ENCODE measurements at regions not wholly inside any gene's neighbourhood (a gene's known extent, or its start where the extent isn't known, plus 50 kb on each side); places are given as distances from the start of the nearest gene placed in this dataset.

DNA sequence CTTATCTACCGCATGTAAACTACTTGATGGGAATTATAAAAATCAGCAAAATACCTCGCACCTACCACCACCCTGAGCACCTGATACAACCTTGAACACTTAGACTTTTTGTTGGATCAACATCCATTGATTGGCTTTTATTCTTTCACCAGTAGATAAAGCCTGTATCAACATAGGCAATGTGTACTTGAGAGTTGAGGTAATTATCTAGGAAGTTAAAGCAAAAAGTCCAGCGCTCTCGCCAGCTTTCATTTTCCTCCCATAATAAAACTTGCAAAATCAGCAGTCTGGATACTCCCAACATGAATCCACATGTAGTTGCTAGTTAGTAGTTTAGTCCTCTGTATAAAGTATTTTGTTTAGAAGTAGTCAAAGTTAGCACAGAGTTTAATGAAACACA, 132.0 kb upstream of the PRDM1 start:
- DNase-seq: no peak

DNA sequence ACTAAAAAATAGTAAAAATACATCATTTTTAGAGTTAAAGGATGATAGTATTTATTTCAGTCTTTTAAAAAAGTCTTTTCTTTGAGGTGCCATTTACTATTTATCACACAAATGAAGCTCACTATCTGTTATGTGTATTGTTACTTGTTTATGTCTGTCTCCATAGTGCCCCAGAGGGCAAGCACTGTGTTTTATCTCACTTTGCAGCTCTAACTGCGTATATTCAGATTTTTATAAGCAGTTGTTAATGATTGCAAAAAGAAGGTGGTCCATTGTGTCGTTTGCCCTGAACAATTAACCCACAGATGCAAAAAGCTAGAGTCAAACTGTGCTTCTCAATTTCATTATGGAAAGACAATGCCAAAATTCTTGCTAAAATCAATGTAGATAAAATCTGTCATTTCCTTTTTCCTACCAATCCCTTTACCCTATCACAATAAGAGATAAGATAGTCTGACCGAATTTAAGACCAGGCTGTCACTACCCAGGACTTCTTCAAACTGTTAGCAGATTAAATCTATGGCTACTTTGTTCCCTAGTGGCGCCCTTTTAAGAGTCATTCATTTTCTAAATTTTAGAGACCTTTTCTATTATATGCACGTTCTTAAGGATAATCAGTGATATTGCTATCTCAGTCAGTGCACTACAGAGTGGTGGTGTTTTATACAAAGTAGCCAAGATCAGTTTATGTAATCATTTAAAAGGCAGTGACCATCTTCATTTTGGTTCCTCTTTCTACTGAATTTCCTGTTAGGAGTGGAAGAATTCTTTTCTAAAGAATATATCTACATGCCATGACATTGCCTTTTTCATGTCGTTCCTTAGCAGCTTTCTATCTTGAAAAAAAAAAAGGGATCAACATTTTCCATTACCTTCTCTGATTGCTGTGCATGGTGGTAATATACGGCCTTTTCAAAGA, 133.1 kb upstream of the PRDM1 start:
- no peak for DNase-seq

DNA sequence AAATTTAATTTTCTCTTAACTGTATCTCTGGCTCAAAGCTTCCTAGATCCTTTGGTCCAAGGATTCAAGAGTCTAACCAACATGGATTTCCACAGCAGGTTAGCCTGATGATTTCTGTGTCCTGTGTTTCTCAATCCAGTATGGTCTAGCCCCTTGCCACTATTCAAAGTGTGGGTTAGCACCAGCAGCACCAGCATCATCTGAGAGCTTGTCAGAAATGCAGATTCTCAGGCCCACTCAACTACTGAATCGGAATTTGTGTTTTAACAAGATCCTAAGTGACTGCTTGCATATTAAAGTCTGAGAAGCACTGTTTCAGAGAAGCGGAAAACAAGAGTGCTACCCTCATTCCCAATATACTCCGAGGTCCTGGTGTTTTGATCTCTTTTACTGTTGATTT, 133.8 kb upstream of the PRDM1 start:
- no peak for DNase-seq

DNA sequence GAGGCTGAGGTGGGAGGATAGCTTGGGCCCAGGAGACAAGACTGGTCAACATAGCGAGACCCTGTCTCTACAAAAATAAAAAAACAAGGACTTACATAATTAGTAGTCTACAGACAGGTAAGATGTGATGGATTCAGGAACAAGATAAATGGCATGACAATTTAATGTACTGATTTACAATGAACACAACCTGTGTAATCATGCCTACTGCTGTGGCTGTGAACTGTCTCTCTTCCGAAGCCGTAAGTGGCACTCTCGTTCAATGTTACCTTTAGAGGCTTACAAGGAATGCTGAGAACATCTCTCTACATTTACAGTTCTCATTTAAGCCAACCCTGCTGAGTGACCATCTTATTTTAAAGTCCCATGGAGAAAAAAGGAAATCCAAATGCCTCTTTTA, 134.8 kb upstream of the PRDM1 start:
- no peak for DNase-seq

DNA sequence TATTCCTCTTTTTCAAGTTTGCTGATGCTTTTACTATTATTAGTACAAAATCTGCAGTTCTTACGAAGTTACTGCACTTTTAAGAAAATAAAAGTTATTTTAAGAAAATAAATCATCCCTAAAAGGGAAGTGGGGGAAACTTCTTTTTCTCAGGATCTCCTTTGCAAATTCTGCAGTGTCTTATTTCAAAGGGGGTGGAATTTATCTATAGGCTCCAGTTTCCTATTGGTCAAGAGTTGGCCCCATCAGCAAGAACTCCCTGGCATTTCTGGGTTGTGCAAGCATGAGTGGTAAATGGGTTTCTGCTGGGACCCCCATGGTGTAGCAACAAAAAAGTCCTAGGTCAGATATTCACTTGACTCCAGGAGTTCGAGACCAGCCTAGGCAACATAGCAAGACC, 136.3 kb upstream of the PRDM1 start:
- no peak for DNase-seq

DNA sequence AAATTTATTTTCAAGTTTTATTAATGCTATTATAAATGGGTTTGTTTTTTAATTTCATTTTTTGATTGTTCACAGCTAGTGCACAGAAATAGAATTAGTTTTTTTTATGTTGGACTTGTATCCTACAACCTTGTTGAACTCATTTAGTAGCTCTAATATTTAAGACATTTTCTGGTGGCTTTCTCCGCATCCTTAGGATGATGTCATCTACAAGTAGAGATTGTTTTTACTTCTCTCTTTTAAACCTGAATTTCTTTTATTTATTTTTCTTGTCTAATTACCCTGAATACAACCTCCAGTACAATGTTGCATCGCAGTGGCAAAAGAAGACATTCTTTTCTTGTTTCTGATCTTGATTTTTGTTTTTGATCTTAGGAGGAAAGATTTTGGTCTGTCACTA, 142.6 kb upstream of the PRDM1 start:
- DNase-seq: no peak

DNA sequence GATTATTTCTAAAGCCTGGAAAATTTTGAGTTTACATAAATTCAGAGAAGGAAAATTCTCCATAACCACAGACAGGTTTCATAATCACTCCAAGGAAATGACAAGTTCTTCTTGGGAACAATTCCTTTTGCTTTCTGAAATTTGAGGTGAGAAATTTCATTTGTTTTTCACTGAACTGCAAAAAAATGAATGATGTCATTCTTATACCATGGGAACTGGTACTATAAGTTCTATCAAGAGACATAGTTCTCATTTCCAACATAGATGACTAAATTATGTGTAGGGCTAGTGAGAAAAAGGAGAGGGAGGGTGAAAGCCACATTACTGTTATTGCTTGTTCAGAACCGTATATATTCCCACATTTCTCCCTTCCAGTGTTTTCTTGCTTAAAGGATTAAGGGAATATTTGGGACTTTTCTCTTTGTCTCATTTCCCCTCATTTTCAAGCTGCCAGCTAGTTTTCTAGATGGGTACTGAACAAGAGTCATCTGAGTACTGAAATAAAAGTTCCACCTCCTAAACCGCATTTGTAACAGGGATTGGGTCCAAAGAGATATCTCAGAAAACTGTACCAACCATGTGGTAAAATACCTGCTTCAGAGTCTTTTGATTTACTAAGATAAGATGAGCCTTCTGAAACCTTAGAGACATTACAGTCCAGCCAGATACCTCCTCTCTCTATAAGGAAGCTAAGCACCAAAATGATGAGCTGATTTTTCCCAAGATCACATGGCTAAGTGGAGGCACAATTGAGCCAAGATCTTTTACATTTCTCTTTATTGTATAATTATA, 144.3 kb upstream of the PRDM1 start:
- DNase-seq: no peak

DNA sequence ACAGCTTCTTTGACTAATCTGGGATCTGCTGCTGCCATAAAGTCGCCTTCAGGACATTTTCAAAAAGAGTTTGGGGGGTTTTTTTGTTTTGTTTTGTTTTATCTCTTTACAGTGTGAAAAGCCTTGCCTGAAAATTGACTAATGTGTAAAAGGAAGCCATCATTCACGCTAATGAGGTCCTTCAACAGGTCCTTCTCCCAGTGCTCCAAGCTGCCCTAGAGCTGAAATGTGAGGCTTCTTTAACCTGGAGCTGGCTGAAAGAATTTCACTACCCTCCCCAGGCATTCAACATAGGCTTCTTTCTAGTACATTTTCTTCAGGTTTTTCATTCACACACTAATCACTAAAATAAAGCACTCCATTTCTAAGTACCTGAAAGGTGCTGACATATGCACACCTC, 145.1 kb upstream of the PRDM1 start:
- DNase-seq: no peak

DNA sequence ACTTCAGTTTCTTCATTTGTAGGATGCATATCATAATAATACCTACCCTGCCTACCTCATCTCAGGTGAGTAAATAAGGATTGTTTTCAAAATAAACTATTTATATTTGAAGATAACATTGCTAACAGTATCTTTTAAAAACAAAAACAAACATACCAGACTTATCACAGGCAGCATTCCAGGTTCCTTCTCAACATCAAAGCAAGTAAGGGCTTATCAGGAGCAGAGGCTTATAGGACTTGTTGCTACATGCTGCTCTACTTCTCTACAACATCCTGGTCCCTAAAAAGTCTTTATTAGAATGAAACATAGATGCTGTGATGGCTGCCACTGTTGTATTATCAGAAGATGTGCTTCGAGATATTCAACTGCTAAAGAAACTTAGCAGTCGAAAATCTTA, 149.2 kb upstream of the PRDM1 start:
- no peak for DNase-seq

DNA sequence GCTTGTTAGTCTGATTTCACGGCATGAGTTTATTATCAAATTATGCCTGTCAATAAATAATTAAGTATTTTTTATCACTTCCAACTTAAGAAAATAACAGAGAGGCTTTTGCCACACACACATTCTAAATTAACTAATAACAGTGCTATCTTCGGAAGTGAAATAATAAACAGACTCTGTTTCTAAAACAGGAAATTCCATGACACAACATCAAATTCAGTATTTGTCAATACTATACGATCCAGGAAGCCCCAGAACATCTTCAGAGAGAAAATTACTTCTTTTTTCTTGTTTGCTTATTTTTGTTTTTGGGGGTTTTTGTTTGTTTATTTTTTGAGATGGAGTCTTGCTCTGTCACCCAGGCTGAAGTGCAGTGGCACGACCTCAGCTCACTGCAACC, 150.7 kb upstream of the PRDM1 start:
- no peak for DNase-seq

DNA sequence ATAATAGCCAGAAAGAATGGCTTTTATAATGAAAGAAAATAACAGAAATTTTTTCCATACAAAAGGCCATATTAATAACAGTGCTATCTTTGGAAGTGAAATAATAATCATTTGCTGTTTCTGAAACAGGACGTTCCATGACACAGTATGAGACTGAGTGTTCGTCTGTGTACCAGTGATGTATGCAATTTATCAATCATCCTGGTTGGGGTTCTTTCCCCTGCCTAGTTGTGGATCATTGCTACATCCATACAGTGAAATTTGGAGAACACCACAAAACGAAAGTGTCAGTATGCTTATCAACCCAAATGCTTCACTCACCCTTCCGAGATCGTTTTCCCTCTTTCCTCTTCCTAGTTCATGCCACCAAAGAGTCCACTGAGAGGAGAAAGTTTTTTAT, 151.4 kb upstream of the PRDM1 start:
- no peak for DNase-seq

DNA sequence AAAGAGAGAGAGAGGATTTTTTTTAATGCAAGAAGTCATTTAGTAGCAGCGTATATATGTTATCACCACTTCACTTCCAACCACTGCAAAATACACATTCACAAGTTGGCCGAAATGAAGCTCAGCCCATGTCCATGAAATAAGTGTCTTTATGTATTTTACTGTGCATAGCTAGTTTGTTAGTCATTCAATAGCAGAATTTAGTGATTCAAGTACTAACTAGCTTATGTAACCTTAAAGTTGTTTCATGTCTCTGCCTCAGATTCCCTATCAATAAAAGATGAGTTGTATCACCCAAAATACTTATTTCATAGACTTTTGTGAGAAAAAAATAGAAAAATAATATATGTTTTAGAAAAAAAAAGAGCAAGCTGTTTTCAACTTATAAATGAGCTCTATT, 153.7 kb upstream of the PRDM1 start:
- no peak for DNase-seq

DNA sequence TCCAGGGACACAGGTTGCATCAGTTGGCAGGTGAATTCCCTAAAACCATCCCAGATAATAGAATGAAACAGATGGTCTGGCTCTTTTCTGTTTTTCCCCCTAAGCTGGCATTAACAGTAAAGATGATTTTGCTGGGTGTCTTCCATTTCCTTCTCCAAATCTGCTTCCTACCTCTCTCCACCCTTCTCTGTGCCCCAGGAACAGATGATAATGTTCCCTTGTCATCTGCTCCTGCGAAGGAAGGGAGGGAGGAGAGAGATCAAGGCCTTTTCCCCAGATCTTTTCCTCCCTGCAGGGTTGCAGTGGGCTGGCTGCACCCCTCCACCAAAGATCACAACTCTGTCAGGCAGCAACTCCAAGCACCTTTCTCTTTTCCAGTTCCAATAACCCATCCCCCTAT, 156.5 kb upstream of the PRDM1 start:
- DNase-seq: no peak

DNA sequence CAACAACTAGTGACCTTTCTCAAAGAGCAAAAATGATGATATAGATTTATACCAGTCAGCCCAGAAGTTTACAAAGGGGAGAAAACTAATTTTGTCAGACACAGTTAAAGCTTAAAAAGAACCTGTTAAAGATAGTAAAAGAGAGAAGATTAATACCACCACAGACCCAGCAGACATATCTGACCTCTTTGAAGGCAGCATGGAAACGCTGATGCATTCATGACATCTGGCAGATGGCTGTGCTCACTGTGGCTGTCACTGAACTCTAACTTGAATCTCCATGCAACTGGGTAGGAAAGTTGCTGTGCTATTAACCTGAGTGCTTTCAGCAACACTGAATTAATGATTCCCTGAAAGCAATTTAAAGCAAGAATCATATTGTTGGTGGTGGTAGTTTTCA, 159.8 kb upstream of the PRDM1 start:
- no peak for DNase-seq

DNA sequence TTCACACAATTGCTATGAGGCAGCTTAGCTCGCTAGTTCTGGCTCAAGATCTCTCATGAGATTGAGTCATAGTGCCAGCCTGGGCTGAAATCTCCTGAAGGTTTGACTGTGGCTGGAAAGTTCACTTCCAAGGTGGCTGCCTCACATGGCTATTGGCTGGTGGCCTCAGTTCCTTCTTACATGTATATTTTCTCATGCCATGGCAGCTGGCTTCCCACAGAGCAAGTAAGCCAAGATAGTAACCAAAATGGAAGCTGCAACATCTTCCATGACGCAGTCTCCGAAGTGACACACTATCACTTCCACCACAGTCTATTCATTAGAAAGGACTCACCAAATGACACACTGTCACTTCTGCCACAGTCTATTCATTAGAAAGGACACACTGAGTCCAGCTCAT, 160.4 kb upstream of the PRDM1 start:
- no peak for DNase-seq

DNA sequence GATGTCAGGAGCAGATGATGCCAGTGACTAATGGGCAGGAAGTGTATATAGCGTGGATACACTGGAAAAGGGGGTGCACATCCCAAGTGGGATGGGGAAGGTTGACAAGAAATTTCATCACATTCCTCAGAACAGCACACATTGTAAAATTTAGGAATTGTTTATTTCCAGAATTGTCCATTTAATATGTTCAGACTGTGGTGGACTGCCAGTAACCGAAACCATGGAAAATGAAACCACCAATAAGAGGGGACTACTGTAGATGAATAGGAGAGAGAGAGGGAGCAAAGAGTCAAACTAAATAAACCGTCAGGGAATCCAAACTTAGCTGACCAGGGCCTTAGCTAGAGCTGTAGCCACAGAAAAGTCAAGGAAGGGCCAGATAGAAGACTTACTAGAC, 164.4 kb upstream of the PRDM1 start:
- no peak for DNase-seq

DNA sequence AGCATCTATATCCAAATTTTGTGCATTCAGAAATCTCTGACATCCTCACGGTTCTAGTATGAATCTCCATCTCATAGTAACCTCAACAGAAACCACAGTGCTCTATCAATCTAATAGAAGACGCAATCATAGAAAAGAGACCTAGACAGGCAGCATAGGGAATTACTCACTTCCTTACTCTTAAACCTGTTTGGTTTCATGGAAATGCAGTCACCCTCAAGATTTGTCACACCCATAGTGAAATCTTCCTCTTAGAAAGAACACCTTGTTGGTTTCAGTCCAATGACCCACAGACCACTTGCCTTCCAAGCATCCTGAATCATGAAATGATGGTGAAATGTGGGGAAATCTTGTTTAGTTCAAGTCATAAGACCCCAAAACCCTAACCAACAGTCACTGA, 166.1 kb upstream of the PRDM1 start:
- DNase-seq: no peak

DNA sequence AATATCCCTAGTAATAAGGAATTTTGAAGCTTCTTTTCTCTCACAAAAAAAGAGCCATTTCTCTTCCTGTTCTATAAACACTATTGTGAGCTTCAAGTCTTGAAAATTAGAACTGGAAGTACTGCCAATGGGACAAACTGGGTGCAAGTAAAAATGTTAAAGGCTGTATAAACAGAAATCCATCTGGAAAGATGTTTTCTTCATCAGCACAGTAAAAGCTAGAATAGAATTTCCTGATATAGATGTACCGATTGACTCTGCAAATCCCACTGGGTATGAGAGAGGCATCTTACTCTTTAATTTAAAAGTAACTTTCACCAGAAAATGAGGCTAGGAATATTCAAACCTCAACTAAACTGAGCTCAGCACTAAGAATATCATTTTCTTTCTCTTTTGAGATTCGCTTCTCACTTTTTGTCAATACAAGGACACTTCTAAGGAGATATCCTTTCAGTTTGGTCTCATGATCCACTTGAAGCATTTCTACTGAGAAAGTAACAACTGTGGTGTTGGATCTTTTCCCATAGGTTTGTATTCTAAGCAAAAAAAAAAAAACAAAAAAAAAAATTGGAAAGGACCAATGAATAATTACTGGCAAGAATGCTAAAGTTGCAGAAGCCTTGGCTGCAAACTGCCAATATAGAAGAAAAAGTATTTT, 169.0 kb upstream of the PRDM1 start:
- DNase-seq: no peak

DNA sequence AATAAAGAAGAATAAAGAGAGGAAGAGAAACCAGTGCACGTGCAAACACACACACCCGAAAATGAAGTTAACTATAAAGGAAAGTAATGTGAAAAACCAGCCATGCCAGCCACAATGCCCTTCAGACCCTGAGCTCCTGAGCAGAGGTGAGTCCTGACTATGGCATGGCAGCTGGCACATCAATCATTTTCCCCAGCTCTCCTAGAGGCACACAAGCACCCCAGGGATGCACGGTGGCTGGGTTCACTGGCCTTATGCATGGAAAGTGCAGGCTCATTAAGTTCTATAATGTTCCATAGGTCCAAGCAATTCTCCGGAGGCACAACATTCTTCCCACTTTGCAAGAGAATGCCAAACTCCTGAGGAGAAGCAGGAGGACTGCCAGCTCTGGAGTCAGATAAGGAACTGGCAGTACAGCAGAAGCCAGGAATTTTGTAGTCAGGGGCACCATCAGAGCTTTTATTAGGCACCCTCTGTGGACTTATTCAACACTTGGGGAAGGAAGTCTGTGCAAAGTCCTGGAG, 175.0 kb upstream of the PRDM1 start:
- DNase-seq: no peak

DNA sequence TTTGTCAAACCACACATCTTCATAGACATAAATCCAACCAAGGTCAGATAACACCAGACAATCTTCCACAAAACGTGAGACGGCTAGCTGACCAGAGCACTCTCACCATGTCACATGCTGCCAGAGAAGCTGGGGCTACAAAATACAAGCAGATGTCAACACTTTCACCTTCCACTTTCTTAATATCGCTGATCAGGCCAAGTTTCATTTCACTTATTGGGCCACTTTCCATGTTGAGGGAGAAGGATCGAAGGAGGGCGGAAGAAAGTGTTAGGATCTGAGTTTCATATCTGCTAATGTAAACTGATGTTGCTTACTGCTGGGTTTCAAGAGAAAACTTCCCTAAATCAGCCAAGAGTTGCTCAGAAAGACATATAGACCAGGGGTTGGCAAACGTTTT, 177.0 kb upstream of the PRDM1 start:
- DNase-seq: no peak

DNA sequence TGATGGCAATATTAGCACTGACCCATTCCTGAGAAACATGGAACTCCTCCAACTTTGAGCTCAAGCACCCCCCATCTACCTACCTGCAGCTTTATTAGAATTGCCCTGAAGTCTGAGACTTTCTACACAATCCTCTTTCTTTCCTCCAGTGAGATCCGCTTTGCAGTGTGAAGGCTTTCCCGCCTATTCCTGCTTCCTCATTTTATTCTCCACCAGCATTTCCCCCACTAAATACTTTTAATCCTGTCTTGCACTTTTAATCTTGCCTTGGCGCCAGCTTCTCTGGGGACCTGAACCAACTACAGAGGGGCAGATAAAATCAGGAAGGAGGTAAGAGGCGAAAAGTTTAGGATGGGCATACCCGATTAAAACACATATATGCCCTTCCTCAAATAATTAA, 178.1 kb upstream of the PRDM1 start:
- DNase-seq: no peak

DNA sequence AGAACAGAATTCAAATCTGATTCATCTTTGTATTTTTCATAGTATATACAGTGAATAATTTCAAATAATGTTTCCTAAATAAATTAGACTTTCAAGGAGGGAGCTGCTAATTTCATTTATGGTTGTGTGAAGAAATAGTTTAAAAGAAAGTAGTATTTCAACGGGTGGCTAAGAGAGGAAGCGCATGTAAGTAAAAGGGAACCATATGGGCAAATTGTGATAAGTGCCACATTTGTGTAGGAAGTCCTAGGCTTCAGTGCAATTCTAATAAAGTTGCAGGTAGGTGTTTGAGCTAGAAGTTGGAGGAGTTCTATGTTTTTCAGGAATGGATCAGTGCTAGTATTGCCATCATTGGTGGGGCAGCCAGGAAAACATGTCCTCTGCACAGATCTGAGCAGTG, 178.8 kb upstream of the PRDM1 start:
- DNase-seq: no peak

DNA sequence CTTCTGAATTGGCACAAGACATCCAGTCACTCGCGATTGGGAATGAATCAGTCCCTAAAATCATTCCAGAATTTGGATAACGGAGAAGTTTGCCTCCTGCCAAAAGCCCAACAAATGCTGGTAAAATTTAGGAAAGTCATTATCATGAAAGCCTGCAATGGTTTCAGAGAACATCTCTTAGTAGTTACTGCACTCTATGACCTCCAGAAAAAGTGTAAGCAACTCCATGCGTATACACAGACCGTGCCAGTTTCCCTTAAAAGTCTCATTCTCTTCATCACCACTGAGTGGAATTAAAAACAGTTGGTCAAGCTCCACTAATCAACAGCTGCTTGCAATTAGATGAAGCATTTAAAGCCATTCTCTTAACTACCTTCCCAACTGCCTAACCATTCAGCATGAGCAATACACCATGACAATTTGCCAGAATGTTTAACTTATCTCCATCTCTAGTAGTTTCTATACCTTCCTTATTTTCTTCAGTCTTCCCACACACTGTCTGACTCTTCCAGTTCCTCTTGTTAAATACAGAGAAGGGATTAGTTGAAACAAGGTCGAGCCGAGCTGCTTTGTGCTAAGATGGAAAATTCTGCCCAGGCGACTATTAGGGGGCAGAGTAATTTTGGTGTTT, 183.6 kb upstream of the PRDM1 start:
- no peak for DNase-seq
